Body of pancreas (tissue), 4 donors: ENCODE measurements at regions not wholly inside any gene's neighbourhood (a gene's known extent, or its start where the extent isn't known, plus 50 kb on each side); places are given as distances from the start of the nearest gene placed in this dataset.
"Not testable (repeated sequence)": the region's sequence is repeated elsewhere in the genome, so short reads cannot be mapped to it uniquely, and the experiment has no call there.

Experiments
- ATAC-seq: fragments of 150-250 bp; one replicate; pipeline ENCODE4 v1.9.1; 2016
- DNase-seq, 4 donors: peaks; one replicate each; pipeline ENCODE4 v3.0.0-alpha.2; 2019
- H3K27ac ChIP-seq, 4 donors: fragments of 200-600 bp; sonication (generic); 1 replicate in 3 of 4; 2 replicates in 1 of 4; pipeline versions ENCODE4 v1.5.1 to v1.6.1; 2016 to 2019; ENCODE audit warnings: mild to moderate bottlenecking in 1 of 4, mixed read lengths in 1 of 4, moderate library complexity in 1 of 4
- H3K27me3 ChIP-seq, 2 donors: fragments of 200-600 bp; sonication (generic); one replicate each; pipeline ENCODE4 v1.6.0; 2016; ENCODE audit warnings: mild to moderate bottlenecking in 1 of 2
- H3K36me3 ChIP-seq, 2 donors: fragments of 200-600 bp; sonication (generic); replicated peaks in 1 of 2; 2 replicates each; pipeline ENCODE4 v1.5.1; 2016; ENCODE audit warnings: low read depth in 2 of 2; ENCODE audit not compliant: insufficient read depth in 1 of 2
- H3K4me1 ChIP-seq: fragments of 200-600 bp; sonication (generic); one replicate; pipeline ENCODE4 v1.6.0; 2016
- H3K4me3 ChIP-seq, 2 donors: fragments of 200-600 bp; sonication (generic); 1 replicate in 1 of 2; 2 replicates in 1 of 2; pipeline ENCODE4 v1.5.1; 2016 to 2019
- H3K9me3 ChIP-seq, 3 donors: fragments of 200-600 bp; sonication (generic); 1 replicate in 2 of 3; 2 replicates in 1 of 3; pipeline ENCODE4 v1.5.1; 2016
- POLR2A ChIP-seq, 3 donors: fragments of 450-650 bp; IDR thresholded peaks; one replicate each; pipeline ENCODE4 v1.6.1; 2016; ENCODE audit warnings: antibody characterized with exemption in 3 of 3, mild to moderate bottlenecking in 2 of 3
- WGBS, 2 donors: methylation state at CpG; one replicate each; pipeline ENCODE4 v1.1.5; 2017; 5-methylcytosine and 5-hydroxymethylcytosine counted together
- intact Hi-C: fragments of 100-400 bp; cut with DNase I; formaldehyde crosslinking; loops from one replicate; pipeline ENCODE4 v1.15.1; 2023
- TF ChIP-seq, protein P1 (sequence below), 7 experiments: fragments of 450-650 bp in 4 of 7; fragments of 200-600 bp in 3 of 7; sonication (generic) in 3 of 7; IDR thresholded peaks; one replicate each; pipeline ENCODE4 v1.5.1; 2016 to 2019; ENCODE audit warnings: antibody characterized with exemption in 7 of 7

DNA sequence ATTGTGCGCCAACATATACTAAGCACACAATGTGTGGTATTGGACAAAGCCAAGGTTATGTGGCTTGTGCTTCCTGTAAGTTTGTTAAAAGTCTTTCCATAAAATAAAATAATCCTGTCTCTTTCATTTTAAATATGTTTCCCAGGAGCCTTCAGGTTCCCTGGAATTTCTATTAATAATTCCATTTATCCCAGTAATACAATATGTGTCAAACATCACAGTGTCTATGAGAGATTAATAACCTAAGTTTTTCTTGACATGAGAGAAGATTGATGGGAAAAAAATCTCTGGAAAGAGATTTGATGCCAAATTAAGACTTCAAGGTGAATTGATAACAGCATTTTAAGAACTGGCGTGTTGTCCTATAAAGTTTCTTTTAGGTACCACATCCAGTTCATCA, 507.0 kb downstream of the TTLL7 start:
- WGBS, 2 donors: 80 to 84% methylated on average over 2 of the region's 2 CpGs
- ATAC-seq (no peak), DNase-seq (no peak)
- intact Hi-C loops: no loop called here
- Histone ChIP-seq H3K27ac (no peak overlapping the region), H3K36me3 (no peaks in the 10 kb centered on the region), H3K4me3 (no peak overlapping the region), H3K9me3 (no peaks in the 10 kb centered on the region), H3K4me1 (no peaks in the 10 kb centered on the region), H3K27me3 (no peaks in the 10 kb centered on the region)
- TF ChIP-seq, protein P1, sequence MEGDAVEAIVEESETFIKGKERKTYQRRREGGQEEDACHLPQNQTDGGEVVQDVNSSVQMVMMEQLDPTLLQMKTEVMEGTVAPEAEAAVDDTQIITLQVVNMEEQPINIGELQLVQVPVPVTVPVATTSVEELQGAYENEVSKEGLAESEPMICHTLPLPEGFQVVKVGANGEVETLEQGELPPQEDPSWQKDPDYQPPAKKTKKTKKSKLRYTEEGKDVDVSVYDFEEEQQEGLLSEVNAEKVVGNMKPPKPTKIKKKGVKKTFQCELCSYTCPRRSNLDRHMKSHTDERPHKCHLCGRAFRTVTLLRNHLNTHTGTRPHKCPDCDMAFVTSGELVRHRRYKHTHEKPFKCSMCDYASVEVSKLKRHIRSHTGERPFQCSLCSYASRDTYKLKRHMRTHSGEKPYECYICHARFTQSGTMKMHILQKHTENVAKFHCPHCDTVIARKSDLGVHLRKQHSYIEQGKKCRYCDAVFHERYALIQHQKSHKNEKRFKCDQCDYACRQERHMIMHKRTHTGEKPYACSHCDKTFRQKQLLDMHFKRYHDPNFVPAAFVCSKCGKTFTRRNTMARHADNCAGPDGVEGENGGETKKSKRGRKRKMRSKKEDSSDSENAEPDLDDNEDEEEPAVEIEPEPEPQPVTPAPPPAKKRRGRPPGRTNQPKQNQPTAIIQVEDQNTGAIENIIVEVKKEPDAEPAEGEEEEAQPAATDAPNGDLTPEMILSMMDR (IDR thresholded peaks at IDR 0.05): no peak
- TF ChIP-seq POLR2A (IDR thresholded peaks at IDR 0.05): no peak

DNA sequence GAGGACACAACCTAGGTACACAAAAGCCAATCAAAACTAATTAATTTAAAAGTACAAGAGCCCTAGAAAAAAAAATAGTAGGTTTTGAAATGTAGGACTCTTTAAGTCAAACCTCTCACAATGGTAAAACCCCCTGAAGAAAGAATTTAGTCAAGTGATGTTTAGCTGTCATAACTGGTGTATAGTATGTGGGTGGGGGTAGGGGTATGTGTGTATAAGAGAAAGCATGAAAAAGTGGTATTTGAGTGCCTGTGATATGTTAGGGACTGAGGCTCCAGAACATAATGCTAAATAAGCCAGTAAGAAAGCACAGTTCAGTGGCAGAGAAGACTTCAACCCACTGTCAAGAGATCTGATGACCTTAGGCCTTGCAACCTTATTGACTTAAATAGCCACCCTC, 507.9 kb downstream of the TTLL7 start:
- DNase-seq (no peak), ATAC-seq (no peak)
- intact Hi-C loops: no loop called here
- Histone ChIP-seq H3K27me3 (no peaks in the 10 kb centered on the region), H3K4me3 (no peak overlapping the region), H3K9me3 (no peaks in the 10 kb centered on the region), H3K4me1 (no peaks in the 10 kb centered on the region), H3K27ac (no peak overlapping the region), H3K36me3 (no peaks in the 10 kb centered on the region)
- TF ChIP-seq, protein P1 (IDR thresholded peaks at IDR 0.05): no peak
- TF ChIP-seq POLR2A (IDR thresholded peaks at IDR 0.05): no peak

DNA sequence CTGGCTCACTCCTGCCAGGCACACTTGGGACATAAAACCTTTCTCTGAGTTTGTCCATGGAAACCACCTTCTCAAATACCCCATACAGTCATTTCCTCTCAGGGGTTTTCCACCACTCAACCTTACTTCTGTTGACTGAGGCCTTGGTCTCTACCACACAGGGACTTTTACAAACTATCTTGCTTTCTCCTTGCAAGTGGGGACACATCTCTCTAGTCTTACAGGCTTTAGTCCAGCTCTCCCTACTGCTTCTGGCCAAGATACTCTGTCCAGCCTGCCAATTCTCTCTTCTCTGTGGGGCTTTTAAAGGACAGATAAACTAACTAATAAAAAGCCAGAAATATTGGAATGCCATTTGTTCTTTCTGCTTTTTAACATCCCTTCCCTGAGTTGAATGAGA, 510.8 kb downstream of the TTLL7 start:
- H3K9me3 ChIP-seq, H3K36me3 ChIP-seq, H3K4me3 ChIP-seq, ATAC-seq, DNase-seq, H3K27me3 ChIP-seq, intact Hi-C loops, H3K27ac ChIP-seq, H3K4me1 ChIP-seq: not testable (repeated sequence)

DNA sequence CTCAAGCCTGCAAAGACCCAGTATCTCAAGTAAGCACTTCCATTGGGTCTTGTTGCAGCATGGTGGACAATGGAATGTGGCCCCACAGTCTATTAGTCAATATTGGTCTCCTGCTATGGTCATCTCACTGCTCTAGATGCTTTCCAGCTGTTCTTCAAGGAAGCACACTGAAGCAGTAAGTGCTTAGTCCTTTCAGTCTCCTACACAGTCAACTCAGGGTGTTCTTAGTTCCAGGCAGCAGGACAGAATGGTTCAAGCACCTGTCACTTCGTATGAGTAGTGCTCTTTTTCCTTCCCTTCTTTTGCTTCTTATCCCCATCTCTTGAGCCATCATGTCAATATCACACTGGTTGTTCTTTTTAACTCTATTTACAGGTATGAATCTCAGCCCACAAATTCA, 511.5 kb downstream of the TTLL7 start:
- H3K27ac ChIP-seq, ATAC-seq, H3K4me3 ChIP-seq, H3K9me3 ChIP-seq, H3K4me1 ChIP-seq, intact Hi-C loops, H3K27me3 ChIP-seq, H3K36me3 ChIP-seq, DNase-seq: not testable (repeated sequence)
- WGBS, 2 donors: 65 to 77% methylated on average over 1 of the region's 1 CpG

DNA sequence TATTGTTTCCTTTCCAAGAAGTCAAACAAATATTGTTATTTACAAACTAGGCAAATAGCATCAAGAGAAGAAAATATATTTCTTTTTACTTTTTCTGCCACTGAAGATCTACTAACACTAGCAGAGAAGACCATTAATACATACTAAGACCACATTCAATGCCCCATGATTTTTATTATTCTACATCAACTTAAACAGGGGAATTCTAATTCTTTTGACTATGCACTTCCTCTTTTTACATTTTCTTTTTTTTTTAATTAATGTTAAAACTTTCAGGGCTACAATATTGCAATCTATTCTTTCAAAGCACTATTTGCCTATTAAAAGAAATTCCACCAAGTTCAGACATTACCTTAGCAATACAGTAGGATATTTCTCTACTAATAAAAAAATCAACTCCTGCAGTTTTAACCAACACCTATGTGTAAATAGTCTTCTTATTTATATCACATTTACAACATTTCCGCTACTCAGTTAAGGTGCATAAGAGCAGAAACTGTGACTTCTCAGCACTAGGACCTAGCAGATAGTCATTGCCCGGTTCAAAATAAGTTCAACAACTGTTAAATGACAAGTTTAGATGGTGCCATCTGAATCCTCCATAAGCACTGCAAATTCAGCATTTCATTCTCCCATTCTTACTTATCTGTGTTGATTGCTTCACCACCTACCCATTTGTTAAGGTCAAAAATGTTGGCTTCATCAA, 513.5 kb downstream of the TTLL7 start:
- intact Hi-C loops, H3K27ac ChIP-seq, DNase-seq, ATAC-seq, H3K27me3 ChIP-seq, H3K4me1 ChIP-seq, H3K9me3 ChIP-seq, H3K36me3 ChIP-seq, H3K4me3 ChIP-seq: not testable (repeated sequence)
- WGBS, 2 donors: 95 to 100% methylated on average over 2 of the region's 2 CpGs

DNA sequence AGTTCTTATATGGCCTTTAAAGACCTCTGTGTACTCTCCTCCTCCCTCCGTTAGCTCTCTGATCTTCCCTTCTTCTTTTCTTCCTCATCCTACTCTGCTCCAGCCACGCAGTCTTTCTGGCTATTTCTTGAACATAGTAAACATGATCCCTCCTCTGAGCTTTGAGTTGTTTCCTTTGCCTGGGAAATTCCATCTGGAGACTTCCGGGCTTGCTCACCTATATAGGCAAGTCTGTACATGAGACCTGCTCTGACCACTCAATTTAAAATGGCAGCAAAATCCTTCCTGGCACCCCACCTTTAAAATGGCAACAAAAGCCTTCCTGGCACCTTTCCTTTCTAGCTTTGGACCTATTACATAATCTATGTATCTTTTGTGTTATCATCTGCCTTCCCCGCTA, 517.6 kb downstream of the TTLL7 start:
- 88 to 91% methylated on average over 3 of the region's 4 CpGs for WGBS, 2 donors
- H3K4me1 ChIP-seq, ATAC-seq, intact Hi-C loops, DNase-seq, H3K27me3 ChIP-seq, H3K9me3 ChIP-seq, H3K27ac ChIP-seq, H3K36me3 ChIP-seq, H3K4me3 ChIP-seq: not testable (repeated sequence)

DNA sequence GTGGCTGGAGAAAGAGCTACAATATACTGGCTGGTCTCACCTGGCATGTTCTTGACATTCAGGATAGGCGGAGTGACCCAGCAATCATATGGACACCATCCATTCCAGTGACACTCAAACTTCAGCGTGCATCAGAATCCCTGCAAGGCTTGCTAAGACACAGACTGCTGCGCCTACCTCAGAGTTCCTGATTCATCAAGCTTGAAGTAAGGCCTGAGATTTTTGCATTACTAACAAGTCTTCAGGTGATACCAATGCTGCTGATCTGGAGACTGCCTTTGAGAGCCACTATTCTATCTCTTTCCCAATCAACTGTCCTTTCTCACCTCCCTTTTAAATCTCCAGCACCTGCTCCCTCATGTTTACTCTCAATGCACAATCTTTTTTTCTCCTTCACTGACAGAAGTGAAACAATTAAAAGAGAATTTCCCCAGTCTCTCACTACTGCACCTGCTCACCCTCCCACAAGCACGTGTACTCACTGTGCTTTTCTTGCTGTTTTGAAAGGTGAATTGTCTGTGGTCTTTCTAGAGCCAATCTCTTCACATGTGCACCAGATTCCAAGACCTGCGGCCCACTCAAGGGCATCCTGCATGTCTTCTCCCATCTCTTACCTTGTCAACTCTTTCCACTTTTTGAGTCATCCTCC, 519.2 kb downstream of the TTLL7 start:
- H3K36me3 ChIP-seq, ATAC-seq, H3K27me3 ChIP-seq, intact Hi-C loops, H3K4me1 ChIP-seq, H3K27ac ChIP-seq, DNase-seq, H3K4me3 ChIP-seq, H3K9me3 ChIP-seq: not testable (repeated sequence)
- WGBS, 2 donors: 76 to 78% methylated on average over 5 of the region's 5 CpGs

DNA sequence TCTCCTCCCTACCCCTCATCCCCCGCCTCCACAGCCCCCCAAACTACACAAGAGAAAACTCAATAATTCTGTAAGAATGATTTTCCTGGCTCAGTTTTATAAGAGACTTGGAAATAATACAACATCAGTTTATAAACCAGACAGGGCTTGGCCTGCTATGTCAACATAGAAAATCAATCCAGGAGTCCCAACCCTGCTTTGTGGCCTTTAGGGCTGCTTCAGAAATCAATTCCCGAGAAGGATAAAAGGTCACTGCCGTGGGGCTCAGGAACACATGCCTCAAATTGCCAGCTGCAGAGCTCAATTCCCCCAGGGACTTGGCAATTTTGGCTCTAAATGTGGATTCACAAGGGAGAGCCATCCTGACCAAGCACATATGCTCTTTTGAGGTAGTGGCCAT, 520.8 kb downstream of the TTLL7 start:
- ATAC-seq, H3K36me3 ChIP-seq, H3K4me1 ChIP-seq, H3K4me3 ChIP-seq, DNase-seq, H3K27ac ChIP-seq, H3K27me3 ChIP-seq, H3K9me3 ChIP-seq, intact Hi-C loops: not testable (repeated sequence)
- WGBS, 2 donors: 33 to 35% methylated on average over 3 of the region's 3 CpGs

DNA sequence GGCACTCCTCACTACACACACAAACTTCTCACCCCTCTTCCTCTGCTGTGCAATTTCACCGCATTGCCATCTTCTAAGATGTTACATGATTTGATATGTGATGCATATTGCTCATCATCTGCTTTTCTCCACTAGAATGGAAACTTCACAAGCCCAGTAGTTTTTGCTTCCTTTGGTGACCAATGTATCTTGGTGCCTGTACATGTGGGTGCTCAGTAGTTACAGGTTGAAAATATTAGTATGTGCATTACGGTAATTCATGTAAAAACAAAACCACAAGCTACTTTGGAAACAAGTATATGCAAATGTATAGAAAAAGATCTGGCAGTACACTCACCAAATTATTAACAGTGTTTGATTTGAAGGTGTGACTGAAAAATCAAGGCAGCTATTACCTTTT, 522.4 kb downstream of the TTLL7 start:
- H3K9me3 ChIP-seq, intact Hi-C loops, H3K4me3 ChIP-seq, H3K4me1 ChIP-seq, ATAC-seq, DNase-seq, H3K27ac ChIP-seq, H3K27me3 ChIP-seq, H3K36me3 ChIP-seq: not testable (repeated sequence)
- 97 to 100% methylated on average over 2 of the region's 2 CpGs for WGBS, 2 donors

DNA sequence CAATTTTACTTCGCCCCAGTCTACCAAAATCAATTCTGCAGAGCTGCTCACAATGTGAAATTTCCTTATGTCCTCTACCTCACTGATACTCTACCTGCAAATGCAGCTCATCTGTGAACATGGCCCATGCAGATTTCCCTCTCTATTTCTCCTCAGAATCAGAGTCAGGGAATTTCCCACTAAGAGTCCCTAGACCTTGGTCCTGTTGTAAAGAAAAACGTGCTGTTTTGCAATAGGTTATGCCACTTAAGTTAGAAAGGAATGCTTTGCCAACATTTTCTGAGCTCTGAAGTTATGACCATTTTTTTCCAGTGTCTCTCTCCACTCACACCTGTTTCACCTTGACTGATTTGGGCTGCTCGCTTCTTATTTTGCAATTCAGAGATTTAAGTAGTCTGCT, 524.0 kb downstream of the TTLL7 start:
- H3K36me3 ChIP-seq, H3K27ac ChIP-seq, H3K4me1 ChIP-seq, DNase-seq, H3K27me3 ChIP-seq, intact Hi-C loops, H3K9me3 ChIP-seq, H3K4me3 ChIP-seq, ATAC-seq: not testable (repeated sequence)
- WGBS, 2 donors: 49 to 52% methylated on average over 3 of the region's 3 CpGs
